K562 (cell line): ENCODE measurements at regions not wholly inside any gene's neighbourhood (a gene's known extent, or its start where the extent isn't known, plus 50 kb on each side); places are given as distances from the start of the nearest gene placed in this dataset.

Experiments used
- MEIS2 ChIP-seq: fragments of 450-650 bp; IDR thresholded peaks from 2 replicates; pipeline ENCODE4 v1.6.1; 2014; ENCODE audit warnings: mild to moderate bottlenecking; ENCODE audit not compliant: partially characterized antibody
- ZFP1 ChIP-seq: fragments of 450-650 bp; formaldehyde crosslinking; IDR thresholded peaks from 2 replicates; pipeline ENCODE4 v1.4.0; 2020; ENCODE audit warnings: mild to moderate bottlenecking, mixed read lengths

GRCh38 chr12:46558677-46559076 lies 186.1 kb upstream of the SLC38A2 start:
- TF ChIP-seq ZFP1 (CRISPR knock-in tag) = no peak
- TF ChIP-seq MEIS2 = no peak
